Stimulated activated CD4-positive, alpha-beta T cell treated with anti-CD3 and anti-CD28 coated beads, Interleukin-1b, Interleukin-23, amount 100 ng/mL, for 48 hours (primary cell): ENCODE measurements at regions not wholly inside any gene's neighbourhood (a gene's known extent, or its start where the extent isn't known, plus 50 kb on each side); places are given as distances from the start of the nearest gene placed in this dataset.
A peak's percentile ranks its signal among the peaks of the same experiment; 100 is the strongest.
"Not testable (repeated sequence)": the region's sequence is repeated elsewhere in the genome, so short reads cannot be mapped to it uniquely, and the experiment has no call there.

Experiments
- DNase-seq: peaks from one replicate; pipeline ENCODE4 v3.0.0-alpha.2; 2020

DNA sequence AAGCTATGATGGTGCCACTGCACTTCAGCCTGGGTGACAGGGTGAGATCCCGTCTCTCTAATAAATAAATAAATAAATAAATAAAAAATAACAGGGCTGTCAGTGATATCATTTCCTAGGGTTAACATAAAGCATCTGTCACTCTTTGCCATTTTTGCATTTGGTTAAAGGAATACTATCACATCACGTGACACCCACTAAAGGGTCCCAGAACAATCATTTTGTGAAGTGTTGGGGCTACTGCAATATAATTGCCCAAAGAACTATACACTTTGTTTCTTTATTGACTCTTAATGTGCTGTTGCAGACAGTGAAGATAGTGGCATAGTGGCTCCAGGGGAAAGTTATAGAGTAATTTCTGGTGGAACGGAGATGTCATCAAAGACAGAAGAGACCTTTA, 176.5 kb upstream of the MMS22L start:
- no peak for DNase-seq

DNA sequence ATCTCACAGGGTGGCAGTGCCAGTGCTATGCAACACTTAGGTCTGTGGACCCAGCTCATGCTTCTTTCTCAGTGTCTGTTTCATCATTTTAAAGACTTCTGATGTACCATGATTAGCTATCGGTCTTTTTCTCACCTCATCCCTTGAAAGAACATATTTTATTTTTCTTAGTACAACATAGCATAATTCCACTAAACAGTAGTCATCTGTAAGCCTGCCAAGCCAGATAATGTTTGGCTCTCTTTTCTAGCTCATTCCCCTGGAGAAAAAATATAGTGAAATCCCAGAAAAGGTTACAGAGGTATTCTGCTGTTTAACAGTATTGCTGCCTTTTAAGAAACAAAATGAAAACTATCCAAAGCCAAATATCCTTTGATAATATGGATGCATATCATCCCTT, 177.0 kb upstream of the MMS22L start:
- DNase-seq = no peak

DNA sequence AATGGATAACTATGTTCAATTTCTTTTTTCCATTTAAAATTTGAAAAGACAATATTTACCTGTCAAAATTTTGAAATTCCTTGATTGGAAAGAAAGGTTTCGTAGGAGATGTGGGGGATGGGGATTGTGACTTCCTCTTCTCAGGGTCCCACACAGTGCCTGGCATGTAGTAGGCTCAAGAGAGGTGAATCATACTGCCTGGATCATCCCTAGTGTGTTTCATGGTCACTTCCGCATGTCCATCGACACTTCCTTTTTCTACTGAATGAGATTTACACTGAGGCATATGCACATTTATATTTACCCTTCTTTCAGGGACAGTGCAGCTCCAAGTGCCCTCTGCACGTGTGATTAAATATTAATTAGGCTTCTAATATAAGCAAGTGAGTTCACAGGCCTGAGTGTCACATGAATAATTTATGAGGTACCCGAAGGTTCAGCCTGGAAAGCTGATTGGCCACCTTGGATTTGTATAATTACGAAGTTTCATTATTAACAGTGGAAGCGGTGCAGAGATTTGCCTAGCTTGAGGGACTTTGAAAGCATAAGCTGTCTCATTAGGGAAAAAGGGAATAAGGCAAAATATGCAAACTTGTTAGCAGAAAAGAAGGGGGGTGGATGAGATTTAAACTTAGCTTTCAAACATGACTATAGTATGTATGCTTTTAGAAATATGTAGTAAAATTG, 177.5 kb upstream of the MMS22L start:
- no peak for DNase-seq

DNA sequence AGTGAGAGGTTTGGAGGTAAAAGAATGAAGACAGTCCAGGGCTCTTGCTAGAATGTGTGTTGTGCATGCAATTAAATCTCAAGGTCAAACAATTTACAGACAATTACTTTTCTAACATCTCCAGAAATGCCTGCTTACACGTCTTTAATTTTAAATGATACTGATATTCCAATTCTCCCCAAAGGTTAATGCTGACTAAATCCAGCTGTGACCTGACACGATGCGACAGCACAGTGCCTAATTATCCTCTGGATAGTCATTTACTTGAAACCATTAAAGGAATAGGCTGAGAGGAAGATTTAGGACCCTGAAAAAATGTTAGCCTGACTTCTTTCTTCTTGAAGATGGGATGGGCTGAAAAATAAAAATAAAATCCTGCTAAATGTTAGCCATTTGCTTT, 178.2 kb upstream of the MMS22L start:
- no peak for DNase-seq

DNA sequence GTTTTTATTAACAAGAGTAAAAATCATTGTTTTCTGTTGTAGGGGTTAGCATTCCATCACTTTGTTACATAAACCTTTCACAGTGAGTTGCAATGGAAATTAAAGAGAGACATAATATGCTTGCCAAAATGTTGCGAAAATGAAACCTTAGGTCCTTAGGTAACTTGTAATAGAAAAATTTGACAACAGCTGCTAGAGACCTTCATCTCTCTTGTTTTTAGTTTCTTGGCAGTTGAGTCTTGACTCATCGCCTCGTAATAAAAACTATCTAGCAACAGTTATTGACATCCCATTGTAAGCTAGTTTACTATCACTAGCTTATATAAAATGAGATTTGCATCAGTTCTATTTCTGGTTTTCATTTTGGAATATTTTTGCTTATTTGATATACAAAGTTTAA, 179.0 kb upstream of the MMS22L start:
- DNase-seq = no peak

DNA sequence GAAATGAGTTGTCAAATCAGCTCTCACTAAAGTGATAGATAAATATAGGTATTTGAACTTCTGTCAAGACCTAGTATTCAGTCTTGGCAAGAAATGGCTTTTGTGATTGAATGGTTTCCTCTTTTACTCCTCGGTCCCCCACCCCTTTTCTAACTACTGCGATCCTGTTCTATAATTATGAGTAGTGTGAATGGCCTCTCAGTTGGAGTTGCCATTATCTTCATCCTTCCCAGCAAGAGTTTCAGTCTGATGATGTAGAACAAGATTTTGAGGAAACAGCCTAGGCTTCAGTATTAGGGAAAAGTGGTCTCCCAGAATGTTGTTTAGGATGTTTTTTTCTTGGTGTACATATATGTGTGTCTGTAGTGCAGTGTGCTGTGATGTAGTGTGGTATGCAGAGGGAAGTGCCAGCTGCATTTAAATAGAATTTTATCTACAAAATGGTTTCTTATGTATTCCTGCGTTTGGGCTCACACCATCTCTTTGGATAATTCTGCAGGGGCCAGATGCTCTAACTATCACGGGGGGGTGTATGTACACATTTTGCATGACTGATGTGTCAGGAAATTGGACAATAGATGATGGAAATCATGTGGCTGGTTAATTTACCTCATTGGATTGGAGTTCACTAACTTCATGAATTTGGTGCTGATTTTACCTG, 180.1 kb upstream of the MMS22L start:
- no peak for DNase-seq

DNA sequence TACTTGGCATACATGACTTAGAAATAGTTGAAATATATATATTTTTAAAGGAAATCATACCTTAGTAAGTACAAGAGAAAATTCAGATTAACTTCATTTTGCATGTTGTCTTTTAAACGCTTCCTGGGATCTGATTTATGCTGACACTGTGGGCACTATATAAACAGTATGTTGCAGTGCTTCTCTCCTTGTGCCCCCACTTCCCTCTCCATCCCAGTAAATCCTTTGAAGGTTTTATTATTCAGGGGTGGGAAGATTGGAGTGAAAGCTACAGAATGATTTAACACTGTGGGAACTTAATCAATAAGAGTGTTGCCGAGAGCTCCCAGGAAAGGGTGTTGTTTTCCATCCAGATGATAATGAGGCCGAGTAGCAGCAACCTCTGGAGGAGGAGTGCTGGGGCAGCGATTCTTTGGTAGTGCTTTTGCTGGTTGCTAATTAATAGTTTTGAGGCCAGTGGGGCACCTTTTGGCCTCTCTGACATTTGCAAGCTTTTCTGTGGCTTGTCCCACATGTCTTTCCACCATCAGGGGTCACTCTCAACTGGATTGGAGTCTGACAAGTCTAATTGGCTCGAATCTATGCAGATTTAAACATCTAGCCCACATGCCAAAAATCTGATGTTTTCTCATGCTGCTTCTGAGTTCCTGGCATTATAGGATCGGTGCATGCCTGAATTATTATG, 183.0 kb upstream of the MMS22L start:
- no peak for DNase-seq

DNA sequence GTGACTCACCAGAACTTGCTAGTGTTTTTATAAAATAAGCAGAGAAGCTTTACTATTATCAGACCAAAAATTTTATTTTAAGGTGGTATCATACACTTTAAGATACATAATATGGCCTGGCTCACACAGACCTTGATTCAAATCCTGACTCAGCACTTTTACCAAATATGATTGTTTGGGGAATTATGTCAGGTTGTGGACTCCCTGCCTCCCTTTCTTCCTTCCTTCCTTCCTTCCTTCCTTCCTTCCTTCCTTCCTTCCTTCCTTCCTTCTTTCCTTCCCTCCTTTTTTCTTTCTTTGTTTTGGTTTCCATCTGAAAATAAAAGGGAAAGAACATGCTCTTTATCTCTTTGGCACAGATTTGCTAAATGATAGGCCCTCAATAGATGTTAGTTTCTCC, 186.0 kb upstream of the MMS22L start:
- no peak for DNase-seq

DNA sequence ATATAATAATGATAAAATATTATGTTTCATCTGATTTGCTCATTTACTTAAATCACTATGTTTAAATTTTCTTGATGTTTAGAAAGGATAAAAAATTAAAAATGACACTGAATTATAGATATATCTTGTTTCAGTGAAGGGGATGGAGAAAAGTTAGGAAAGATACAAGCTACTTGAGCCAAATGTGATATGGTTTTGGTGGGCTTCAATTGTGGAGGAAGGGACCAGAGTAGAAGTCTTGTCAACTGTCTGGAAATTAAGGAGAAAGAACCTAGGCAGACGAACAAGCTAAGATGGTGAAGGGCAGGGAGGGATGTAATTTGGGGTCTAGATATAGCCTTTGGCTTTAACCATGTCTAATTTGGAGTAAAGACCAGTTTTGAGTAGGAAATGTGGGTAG, 186.4 kb upstream of the MMS22L start:
- no peak for DNase-seq

DNA sequence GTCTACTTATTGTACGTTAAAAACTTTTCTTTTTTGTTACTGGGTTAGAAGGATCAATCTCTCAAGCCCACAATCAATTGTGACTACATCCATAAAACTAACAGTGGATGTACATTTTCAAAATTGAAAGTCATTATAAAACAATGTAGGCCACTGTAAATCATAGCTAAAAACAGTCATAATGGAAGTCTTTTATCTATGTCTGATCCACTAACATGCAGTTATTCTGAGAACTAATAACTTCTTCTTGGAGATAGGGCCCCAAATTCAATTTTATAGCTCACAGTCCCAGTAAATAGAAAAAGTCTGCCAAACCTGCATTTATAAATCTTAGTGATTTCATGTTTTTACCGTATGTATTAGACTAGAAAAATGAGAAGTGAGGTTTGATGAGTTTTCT, 187.3 kb upstream of the MMS22L start:
- no peak for DNase-seq

DNA sequence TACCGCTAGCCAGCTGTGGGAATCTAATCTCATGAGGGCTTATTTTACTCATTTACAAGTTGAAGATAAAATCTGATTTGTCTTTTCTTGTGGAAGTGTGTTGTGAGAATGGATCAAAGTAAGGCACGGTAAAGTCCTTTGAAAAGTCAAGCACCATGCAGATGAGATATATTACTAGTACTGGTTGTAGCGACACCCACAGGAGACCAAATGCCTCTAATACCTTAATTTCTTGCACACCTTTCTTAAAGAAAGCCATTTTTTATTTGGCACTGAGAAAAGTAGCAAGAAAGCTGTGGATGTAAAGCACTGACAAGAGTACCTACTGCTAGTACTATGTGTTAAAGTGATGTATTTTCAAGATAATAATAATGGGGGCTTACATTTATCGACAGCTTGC, 191.0 kb upstream of the MMS22L start:
- DNase-seq = no peak

DNA sequence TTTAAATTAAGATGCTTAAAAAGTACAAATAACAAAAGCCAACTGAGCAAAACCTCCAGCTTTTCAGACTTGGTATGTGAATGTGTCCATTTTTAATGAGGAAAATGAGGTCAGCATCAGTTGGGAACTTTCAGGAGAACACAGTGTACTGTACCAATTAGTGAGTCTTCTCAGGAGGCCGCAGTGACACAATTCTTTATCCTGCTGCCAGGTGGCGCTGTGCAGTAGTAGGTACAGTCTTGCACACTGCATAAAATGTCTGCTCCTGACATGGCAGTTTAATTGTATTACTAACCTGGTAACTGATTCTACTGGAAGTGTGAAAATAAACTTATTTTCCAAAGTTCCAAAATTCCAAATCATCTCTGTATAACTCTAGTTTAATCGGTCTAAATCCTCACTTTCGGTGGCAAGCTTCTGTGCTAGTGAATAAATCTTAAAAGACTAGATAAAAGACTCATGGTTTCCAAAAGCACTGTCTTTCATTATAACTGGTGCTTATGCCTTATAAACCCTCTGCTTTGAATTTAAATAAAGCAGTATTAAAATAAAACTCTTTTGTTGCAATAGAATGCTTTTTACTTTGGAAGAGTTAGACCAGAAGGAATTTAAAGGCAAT, 214.8 kb upstream of the MMS22L start:
- peak; percentile 54 for DNase-seq

DNA sequence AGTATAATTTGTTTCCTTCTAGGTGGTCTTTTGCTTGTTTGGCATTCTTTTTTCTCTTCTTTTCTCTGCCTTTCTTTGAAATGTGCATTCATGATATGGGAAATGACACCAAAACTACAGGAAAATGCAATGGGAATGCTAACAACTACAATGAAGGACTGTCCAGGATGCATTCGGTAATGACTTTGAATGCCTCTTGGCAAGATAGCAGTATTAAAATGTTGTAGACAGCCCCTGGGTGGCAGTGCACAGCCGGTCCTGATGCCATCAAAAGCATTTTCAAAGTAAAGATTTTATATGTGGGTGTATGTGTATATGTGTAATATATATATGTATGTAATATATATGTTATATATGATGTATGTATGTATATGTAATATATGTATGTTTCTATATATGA, 218.8 kb upstream of the MMS22L start:
- DNase-seq = no peak

DNA sequence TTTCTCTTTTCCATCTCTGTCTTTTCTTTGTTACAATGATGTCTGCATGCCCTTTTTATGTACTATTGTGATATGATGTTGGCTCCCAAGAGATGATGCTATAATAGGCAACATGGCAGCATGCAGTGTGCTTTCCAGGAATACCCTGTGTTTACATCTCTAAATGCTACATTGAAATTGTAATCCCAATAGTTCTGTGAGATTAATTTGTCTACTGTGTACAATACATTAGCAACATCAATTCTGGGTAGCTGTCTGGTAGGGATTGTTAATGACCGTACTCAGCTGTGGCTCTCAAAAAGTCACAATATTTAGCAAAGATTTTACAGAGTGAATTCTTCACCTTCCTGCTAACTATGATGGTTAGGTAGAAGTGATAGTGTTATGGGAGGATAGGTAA, 225.6 kb upstream of the MMS22L start:
- DNase-seq = no peak

DNA sequence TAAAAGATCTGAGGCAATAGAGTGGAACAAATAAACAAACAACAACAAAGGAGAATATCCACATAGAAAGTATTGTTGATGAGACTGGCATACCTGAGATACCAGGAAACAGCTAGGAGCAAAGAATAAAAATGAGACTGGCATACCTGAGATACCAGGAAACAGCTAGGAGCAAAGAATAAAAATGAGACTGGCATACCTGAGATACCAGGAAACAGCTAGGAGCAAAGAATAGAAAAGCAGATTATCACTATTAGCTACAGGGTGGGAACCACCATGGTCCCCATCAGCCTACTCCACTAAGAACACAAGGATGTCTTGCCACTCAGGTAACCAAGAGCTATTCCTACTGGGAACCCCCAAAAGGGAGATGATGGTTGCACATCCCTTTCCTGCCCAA, 230.2 kb upstream of the MMS22L start:
- not testable (repeated sequence) for DNase-seq

DNA sequence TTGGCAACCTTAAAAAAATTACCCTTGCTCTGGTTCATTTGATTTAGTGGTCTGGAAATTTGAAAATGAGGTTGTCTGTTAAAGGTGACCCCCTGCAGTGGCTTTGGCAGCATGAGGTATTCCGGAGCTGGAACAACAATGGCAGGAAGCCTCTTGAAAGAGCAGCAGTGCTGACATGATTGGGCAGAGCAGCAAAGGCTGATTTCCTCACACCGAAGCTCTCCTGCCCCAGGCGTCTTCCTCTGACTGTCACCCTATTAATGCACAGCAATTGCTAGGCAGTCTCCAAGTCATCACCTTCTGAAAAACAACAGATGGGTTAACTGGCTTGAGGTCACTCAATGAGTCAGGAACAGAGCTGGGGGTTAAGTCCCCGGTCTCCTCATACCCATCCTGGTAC, 241.8 kb upstream of the MMS22L start:
- DNase-seq = no peak

DNA sequence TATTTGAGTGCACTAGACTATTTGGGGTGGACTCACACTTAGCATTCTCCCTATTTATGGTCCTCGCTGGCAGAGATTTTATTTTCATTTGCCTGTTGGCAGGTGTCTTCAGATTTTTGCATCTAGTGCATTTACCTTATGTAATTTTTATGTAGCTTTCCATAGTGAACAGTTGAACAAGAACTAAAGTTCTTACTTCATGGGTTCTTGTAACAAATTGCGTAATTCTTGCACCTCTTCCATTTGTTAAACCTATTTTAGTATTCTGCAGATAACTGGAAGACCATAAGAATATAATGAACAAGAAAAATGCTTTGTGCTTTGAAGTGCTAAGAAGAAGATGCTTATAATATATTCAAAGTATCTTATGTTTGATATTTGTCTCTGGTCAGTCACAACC, 252.8 kb upstream of the MMS22L start:
- no peak for DNase-seq

DNA sequence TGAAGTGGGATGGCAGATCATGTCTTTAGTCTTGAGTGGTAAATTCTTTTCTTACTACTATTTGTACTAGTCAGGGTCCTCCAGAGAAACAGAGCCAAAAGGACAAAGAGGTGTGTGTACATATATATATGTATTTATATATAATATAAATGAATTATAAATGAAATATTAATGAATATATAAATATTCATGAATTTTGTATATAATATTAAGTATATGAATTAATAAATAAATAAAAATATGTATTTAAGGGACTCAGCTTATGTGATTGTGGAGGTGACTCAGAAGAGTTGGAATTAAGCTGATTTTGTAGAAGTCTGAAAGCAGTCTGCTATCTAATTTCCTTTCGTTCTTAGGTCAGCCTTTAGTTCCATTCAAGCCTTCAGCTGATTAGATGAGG, 265.3 kb upstream of the MMS22L start:
- DNase-seq = no peak

DNA sequence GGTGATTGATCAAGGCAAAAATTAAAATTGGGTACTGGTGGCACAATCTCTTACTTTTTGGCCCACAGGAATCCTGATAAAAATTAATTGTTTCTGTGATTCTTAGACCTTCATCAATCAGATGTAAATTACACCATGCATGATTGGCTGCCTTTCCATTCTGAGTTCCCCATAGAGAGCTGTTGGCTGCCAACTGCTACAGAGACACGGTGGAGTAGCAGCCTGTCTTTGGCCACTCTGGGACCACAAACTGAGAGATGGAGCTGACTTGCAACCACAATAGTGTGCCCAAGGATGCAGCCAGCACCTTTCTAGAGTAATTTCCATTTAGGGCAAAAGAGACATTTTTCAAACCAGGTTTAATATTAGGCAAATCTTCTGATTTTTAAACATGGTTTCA, 274.3 kb upstream of the MMS22L start:
- DNase-seq = no peak

DNA sequence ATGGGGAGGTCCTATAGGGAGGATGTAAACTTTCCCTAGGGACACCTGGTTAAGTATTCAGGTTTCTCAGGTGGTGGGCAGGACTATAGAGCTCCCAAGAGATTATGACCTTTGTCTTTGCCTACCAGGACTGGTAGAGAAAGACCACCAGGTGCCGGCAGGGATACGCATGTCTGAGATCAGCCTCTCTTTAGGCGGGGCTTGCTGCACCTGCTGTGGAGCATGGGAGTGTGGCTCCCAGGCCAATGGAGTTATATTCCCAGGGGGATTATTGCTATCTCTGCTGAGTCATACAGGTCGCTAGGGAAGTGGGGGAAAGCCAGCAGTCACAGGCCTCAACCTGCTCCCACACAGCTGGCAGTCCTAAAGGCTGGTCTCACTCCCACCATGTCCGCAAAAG, 280.5 kb upstream of the MMS22L start:
- DNase-seq = no peak

DNA sequence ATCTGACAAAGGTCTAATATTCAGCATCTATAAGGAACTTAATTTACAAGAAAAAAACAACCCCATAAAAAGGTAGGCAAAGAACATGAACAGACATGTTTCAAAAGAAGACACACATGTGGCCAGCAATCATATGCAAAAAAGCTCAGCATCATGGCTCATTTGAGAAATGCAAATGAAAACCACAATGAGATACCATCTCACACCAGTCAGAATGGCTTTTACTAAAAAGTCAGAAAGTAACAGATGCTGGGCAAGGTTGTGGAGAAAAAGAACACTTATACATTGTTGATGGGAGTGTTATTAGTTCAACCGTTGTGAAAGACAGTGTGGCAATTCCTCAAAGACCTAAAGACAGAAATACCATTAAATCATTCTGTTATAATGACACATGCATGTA, 289.9 kb upstream of the MMS22L start:
- no peak for DNase-seq

DNA sequence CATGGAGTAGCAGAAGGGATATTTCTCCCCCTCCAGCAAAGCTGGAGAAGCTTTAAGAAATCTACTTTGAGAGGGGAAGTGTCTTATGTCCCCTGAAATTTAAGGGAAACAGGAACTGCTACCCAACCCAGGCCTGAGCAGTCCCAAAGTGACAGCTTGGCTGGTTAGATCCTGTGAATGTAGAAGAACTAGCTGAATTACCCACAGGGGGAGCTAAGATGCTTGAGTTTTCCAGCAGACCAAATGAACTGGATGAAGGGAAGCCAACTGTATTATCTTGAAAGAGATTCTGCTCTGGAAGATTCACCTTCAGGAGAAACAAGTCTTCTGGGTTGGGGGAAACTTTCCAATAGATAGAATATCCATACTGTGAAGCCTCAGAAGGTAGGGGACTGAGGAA, 303.3 kb upstream of the MMS22L start:
- no peak for DNase-seq

DNA sequence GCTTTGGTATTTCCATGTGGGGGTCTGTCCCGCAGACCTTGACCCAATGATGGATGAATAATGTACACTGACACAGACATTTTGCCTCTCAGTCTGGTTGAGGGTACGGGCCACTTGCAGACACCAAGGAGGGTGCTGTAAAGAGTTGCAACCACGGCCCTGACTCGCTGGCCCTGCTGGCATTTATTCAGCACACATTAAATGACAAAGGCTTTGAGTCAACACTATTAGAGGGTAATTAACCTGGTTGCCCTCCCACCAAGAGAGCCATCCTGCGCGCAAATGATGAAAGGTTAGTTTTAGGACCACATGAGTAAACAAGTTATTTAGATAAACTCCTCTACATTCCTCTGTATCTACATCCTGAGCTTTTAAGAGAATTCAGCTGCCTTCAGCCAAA, 308.9 kb upstream of the MMS22L start:
- DNase-seq = no peak

DNA sequence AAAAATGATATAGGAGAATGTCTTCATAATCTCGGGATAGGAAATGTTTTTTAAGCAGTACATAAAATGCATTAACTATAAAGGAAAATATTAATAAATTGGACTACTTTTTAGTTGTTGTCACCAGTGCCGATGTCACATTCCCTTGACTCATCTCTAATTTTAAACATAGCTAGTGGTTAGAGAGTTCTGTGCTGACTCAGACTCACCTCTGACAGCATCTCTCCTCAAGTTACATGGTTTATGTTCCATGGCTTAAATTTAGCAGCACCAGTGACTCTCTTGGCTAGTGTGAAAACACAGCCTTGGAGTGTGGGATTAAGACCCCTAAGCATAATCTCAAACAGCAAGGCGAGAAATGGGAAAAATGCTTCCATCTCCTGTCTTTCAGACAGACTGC, 311.8 kb upstream of the MMS22L start:
- no peak for DNase-seq
